Dedifferentiated amniotic fluid mesenchymal stem cell (primary cell): ENCODE measurements at regions not wholly inside any gene's neighbourhood (a gene's known extent, or its start where the extent isn't known, plus 50 kb on each side); places are given as distances from the start of the nearest gene placed in this dataset.

Experiments
- DNase-seq: peaks from one replicate; pipeline ENCODE4 v3.0.0-alpha.2; 2016; ENCODE audit errors: extremely low spot score

- DNase-seq = no peak
Measured at GRCh38 chr4:189362364-189362763, 578.3 kb upstream of the FRG1 start.

- no peak for DNase-seq
Measured at GRCh38 chr4:189364032-189364449, 576.6 kb upstream of the FRG1 start.

- no peak for DNase-seq
Measured at GRCh38 chr4:189365451-189365850, 575.2 kb upstream of the FRG1 start.

- DNase-seq = no peak
Measured at GRCh38 chr4:189367832-189368231, 572.8 kb upstream of the FRG1 start.

GRCh38 chr4:189374176-189374575, 566.5 kb upstream of the FRG1 start:
- no peak for DNase-seq

- DNase-seq = no peak
Measured at GRCh38 chr4:189376901-189377300, 563.8 kb upstream of the FRG1 start.

- no peak for DNase-seq
Measured at GRCh38 chr4:189377569-189377968, 563.1 kb upstream of the FRG1 start.

- DNase-seq = no peak
Measured at GRCh38 chr4:189385098-189385497, 555.6 kb upstream of the FRG1 start.

GRCh38 chr4:189385579-189385978, 555.1 kb upstream of the FRG1 start:
- DNase-seq = no peak

GRCh38 chr4:189396435-189396834, 544.2 kb upstream of the FRG1 start:
- DNase-seq = no peak

GRCh38 chr4:189404271-189404670, 536.4 kb upstream of the FRG1 start:
- no peak for DNase-seq

GRCh38 chr4:189409158-189409557, 531.5 kb upstream of the FRG1 start:
- no peak for DNase-seq

- no peak for DNase-seq
Measured at GRCh38 chr4:189414021-189414420, 526.7 kb upstream of the FRG1 start.

GRCh38 chr4:189420572-189420971, 520.1 kb upstream of the FRG1 start:
- DNase-seq = no peak

- no peak for DNase-seq
Measured at GRCh38 chr4:189436207-189436606, 504.5 kb upstream of the FRG1 start.

GRCh38 chr4:189440716-189441115, 500.0 kb upstream of the FRG1 start:
- DNase-seq = no peak

- DNase-seq = no peak
Measured at GRCh38 chr4:189443341-189443740, 497.3 kb upstream of the FRG1 start.

- no peak for DNase-seq
Measured at GRCh38 chr4:189445613-189446012, 495.1 kb upstream of the FRG1 start.

- no peak for DNase-seq
Measured at GRCh38 chr4:189463734-189464133, 476.9 kb upstream of the FRG1 start.

- DNase-seq = no peak
Measured at GRCh38 chr4:189494407-189494806, 446.3 kb upstream of the FRG1 start.

- DNase-seq = no peak
Measured at GRCh38 chr4:189497516-189497915, 443.2 kb upstream of the FRG1 start.

- no peak for DNase-seq
Measured at GRCh38 chr4:189497996-189498395, 442.7 kb upstream of the FRG1 start.

GRCh38 chr4:189498457-189498856, 442.2 kb upstream of the FRG1 start:
- no peak for DNase-seq

- DNase-seq = no peak
Measured at GRCh38 chr4:189499696-189500095, 441.0 kb upstream of the FRG1 start.

GRCh38 chr4:189500970-189501369, 439.7 kb upstream of the FRG1 start:
- DNase-seq = no peak
